Caki2 (cell line): ENCODE measurements at regions not wholly inside any gene's neighbourhood (a gene's known extent, or its start where the extent isn't known, plus 50 kb on each side); places are given as distances from the start of the nearest gene placed in this dataset.

Experiments used
- DNase-seq: peaks from one replicate; pipeline ENCODE4 v3.0.0-alpha.2; 2015; ENCODE audit warnings: low read depth
- in situ Hi-C: cut with HindIII; loops from 2 replicates; pipeline ENCODE4 v1.10.0; 2016; ENCODE audit warnings: low sequenced_read_pairs, low pct_unique_long_range_greater_than_20kb, mixed read lengths

DNA sequence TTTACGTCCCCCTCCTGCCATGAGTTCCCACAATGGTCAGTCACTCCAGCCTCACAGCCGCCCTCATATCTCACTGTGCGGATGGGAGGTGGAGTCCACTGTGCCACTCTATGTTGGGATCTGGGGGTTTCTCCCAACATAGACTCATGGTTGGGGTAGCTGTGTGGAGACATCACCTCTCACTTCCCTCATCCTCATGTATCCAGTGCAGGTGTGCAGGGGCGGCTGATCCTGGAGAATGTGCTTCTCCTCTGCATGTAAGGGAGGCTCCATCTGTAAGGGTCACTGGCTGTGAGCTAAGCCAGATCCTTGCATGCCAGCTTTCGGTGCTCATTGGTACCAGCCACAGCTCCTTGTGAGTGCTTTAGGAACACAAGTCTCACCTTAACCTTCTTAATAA, 400.8 kb downstream of the CDH26 start:
- no peak for DNase-seq
- in situ Hi-C loops, result no loop called here

DNA sequence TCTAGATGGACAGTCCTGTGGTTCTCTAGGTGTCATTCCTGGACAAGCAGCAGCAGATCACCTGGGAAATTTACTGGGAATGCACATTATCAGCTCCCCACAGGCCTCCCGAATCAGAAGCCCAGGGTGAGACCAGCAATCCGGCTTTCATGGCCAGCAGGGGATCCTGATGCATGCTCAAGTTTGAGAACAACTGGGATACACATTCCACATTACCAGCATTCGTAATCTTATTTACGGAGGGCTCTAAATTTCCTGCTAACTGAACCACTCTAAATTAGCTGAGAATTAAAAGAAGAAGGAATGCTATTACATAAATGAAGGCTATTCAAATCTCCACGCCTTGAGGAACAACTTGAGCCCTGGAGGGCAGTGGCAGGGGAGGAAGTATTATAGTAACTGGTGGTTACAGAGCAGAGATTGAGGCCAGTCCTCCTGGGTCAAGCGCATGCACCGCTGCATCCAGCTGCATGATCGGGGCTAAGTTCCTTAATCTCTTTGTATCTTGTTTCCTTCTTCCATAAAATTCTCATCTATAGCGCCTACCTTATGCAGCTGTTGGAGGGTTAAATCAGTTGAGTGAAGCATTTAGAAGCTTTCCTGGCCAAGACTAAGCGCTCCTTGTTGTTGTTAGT, 403.7 kb downstream of the CDH26 start:
- in situ Hi-C loops, result no loop called here
- no peak for DNase-seq

DNA sequence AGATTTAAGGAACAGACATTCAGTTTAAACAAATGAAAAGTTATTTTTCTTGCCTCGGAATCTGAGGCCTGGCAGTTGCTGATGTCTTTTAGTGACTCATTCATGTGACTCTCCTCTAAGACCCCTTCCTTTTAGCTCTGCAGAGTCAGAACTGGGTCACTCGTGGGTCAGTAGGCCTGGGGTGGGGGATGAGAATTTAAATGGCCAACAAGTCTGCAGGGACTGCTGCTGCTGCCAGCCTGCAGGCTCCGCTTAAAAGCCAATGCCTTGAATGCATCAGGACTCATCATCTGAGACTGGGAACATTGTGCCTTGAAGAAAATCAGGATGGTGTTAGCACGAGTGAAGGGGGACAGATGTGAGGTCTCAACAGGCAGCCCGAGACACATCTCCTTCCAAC, 404.3 kb downstream of the CDH26 start:
- no peak for DNase-seq
- in situ Hi-C loops, result no loop called here

DNA sequence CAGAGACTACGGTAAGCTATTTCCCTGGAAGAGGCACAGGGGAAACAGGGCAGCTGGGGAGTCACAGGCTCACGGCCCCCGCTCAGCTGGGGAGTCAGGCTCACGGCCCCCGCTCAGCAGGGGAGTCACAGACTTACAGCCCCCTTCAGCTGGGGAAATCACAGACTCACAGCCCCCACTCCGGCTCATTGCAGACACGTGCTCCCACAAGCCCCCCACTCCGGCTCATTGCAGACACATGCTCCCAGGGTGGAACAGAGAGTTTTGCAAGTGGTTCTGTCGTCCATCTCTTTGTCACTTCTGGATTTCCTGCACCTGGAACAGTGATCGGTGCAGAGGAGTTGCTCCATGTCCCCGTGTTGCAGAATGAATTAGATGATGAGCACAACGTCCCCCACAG, 405.5 kb downstream of the CDH26 start:
- no peak for DNase-seq
- in situ Hi-C loops, result no loop called here

DNA sequence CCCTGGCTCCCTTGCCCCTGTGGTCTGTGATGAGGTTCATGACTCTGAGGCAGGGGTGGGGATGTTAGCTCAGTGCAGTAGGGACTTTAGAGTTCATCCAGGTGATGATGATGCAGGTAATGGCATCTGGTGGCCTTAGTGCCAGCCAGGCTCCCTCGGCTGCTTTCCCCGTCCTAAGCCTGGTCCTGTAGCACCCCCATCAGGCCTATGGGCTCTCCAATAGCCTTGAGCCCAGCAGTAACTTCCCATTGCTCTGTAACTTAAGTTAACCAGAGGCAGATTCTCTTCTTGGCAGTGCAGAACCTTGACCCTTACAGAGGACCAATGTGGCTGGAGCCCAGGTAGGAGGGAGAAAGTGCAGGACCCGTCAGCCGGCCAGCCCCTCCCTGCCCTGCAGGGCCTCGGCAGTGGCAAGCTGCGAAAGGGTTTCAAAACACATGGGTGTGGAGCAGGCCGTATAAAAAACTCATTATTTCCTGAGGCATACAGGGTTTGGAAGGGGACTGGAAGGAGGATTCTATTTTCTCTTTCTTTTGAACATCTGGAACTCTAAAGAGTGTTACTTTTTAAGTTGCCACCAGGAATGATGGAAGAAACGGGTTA, 406.9 kb downstream of the CDH26 start:
- DNase-seq, result no peak
- in situ Hi-C loops, result no loop called here

DNA sequence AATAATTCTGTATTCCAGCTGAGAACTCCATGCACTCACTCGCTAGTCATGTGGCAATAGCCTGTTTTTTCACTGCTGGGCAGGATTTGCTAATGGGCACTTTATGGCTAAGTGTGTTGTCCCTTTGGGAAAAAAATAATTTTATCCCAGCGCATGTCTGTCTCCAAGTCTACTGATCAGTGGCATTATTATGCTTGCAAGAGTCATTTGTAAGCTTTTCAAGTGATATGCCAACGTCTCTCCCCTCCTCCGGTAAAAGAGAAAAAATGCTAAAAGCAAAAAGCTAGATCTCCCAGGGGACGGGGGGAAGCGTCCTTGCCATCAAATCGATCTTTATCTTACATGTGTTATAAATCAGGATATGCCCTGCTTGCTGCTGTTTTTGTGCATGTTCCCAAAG, 407.7 kb downstream of the CDH26 start:
- in situ Hi-C loops, result no loop called here
- DNase-seq, result no peak

DNA sequence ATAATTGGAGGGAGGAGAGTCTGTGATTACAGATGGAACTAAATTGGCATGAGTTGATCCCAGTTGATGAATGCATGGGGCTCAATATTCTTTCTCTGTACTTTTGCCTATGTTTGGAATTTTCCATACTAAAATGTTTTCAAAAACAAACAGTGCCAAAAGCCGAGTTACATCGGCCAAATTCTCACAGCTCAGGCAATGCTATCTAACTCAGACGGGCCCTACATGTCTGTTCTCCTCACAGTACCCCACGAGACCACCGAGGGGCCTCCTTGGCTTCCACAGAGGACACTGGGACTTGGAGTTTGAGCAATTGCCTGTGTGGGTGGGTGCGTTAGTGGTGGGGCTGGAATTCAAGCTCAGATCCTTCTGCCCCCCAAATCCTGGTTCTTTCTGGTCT, 413.2 kb downstream of the CDH26 start:
- no peak for DNase-seq
- in situ Hi-C loops, result no loop called here

DNA sequence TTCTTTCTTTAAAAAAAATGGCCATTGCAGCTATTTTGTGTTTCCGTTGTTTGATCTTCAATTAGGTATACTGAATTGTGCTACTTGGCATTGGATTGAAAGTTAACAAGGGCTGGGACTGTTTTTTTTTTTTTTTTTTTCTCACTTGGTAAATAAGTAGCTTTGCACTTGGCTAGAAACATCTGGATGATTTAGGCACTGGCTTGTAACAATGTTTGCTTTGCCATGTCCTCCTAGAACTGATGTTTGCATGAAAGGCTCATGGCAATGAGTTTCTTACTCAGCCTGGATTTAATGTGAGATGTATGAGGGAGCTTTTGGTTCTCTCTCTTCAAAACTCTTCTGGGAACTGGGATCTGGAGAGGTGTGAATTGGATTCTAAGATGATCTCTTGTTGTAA, 414.1 kb downstream of the CDH26 start:
- DNase-seq, result no peak
- in situ Hi-C loops, result no loop called here

DNA sequence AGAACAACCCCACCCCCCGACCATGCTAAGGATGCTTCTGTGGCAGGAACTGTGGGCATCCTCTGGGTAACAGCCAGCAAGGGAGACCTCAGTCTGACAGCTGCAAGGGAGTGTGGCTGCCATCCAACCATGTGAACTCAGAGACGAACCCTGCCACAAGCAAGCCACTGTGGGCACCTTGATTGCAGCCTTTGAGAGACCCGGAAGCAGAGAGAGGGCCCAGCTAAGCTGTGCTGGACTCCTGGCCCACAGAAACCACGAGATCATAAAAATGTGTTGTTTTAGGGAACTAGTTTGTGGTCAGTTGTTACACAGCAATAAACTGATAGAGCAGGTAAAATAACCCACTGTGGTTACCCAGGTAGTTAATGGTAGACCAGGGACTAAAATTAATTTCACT, 414.6 kb downstream of the CDH26 start:
- in situ Hi-C loops, result no loop called here
- DNase-seq, result no peak

DNA sequence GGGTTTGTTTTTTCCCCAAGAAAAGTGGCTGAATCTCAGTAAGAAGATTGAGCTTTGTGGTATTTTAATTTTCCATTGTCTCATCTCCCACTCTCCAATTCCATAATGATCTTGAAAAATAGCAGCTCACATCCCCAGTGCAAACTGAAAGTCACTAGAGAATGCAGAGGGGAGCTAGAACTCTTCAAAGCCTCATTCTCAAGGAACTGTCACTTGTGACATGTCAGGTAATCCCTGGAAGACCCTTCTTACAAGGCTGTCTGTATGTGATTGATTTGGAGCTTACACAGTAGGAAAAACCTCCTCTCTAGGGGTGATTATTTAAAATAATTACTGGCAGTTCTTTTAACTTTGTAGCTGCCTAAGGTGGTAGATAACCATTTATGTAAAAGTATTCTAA, 420.4 kb downstream of the CDH26 start:
- DNase-seq, result no peak
- in situ Hi-C loops, result no loop called here

DNA sequence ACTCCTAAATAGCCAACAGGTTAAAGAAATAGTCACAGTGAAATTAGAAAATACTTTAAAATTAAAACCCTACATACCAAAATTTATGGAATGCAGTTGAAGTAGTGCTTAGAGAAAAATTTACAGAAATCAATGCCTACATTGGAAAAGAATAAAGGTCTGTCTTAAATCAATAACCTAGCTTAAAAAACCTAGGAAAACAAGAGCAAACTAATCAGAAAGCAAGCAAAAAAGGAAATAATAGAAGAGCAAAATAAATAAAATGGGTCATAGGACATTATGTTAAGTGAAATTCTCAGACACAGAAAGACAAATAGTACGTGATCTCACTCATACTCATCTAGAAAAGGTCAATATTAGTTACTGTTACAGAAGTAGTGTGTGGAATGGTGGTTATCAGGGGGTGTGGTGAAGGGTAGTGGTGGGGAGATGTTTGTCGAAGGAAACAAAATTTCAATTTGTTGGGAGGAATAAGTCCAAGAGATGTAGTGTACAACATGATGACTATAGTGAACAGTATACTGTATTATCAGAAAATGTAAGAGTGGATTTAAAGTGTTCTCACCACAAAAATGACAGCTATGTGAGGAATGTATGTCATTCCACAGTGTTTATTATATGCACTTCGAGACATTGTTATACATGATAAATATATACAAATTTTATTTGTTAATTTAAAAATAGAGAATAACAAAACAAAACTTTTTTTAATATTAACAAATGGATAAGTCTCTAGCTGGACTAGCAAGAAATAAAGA, 423.6 kb downstream of the CDH26 start:
- in situ Hi-C loops, result no loop called here
- DNase-seq, result no peak

DNA sequence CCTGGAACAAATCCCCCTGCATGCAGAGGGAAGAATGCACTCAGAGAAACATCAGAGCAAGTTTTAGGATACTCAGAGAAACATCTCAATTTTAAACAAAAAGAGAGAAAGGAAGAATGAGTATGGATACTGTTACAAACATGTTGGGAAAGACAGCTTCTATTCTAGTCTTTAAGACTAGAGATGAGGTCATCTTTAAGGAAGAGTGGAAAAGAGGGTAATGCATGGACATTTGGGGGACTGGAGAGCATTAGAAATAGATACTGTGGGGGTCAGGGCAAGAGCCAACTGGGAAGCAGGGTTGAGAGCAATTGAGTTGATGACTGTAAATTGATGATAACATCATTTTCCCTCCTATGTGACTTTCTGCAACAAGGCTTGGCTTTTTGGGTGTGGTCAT, 431.2 kb downstream of the CDH26 start:
- in situ Hi-C loops, result no loop called here
- no peak for DNase-seq

DNA sequence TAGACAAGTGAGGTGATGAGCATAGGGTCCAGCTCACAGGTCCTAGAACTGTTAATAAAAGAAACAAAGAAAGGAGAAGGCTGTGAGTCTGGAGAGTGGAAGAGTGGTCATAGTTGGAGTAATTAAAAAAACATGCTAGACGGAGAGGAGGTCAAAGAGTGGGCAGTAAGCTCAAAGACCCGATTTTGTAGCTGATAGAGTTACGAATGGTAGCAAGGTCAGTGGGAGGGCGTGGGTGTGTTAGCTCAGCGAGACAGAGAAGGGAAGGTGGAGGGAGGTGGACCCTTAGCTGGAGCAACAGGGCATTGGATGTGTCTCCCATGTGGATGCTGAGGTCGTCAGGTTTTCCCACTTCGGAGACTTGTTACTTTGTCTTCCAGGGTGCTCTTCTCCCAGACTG, 431.7 kb downstream of the CDH26 start:
- DNase-seq, result no peak
- in situ Hi-C loops, result no loop called here

DNA sequence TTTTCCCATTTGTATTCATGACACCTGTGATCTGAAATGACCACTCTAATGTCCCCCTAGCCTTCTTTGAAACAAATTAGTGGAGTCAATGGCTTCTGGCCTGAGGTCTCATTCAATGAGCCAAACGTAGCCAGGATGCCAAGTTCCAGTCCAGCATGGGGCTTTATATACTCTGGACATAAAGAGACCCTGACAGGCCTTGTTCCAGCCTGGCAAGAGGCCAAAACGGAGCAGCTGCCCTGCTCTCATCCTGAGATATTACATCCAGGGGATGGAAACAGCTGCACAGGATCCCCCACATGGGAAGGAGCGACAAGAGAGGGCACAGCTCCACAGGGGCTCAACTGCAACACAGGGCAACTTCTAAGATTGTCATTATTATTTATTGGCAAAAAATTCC, 437.8 kb downstream of the CDH26 start:
- in situ Hi-C loops, result no loop called here
- no peak for DNase-seq

DNA sequence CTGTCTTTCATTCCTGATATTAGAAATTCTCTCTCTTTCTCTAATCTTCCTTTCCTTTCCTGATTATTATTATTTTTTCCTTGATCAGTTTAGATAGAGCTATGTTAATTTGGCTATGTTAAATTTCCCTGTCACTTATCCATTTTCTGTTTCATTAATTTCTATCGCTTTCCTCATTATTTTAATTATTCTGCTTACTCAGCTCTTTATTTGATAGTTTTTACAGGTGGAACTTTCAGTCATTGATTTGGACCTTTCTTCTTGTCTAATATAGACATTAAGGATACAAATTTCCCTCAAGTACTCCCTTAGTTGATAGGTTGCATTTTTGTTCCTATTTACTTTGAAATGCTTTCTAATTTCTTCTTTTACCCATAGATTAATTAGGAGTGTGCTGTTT, 442.3 kb downstream of the CDH26 start:
- DNase-seq, result no peak
- in situ Hi-C loops, result no loop called here

DNA sequence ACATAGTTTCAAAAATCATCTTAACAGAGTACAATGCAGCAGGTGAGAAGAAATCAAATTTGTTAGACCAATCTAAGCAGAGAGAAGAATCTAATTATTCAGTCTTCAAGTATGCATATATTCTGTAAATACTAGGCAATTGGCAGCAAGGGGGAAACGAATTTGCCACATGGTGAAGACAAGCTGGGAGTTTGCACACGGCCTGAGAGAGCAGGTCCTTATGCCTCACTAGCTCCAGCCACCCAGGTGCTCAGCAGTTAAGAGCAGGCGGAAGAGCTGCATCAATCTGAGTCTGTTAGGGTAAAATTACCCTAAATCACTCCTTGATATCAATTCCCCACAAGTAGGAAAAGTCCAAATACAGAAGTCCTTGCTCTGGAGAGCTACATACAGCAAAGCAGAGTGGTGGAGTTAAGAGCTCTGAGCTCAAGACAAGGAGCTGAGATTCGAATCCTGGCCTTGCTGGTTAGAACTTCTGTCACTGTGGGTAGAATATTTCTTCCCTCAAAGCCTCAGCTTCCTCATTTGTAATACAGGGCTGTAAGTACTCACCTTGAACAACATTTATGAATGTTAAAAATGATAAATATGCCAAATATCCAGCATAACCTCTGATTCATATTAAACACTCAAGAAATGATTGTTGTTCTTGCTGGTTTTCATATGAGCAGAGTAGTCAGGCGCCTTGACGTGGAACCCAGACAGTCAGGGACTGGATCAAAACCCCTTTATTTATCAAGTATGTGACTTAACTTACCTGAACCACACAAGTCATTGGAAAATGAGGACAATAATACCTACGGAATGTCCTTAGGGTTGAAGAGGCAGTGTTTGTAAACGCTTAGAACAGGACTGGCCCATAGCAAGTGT, 444.2 kb downstream of the CDH26 start:
- DNase-seq, result no peak
- in situ Hi-C loops, result no loop called here

DNA sequence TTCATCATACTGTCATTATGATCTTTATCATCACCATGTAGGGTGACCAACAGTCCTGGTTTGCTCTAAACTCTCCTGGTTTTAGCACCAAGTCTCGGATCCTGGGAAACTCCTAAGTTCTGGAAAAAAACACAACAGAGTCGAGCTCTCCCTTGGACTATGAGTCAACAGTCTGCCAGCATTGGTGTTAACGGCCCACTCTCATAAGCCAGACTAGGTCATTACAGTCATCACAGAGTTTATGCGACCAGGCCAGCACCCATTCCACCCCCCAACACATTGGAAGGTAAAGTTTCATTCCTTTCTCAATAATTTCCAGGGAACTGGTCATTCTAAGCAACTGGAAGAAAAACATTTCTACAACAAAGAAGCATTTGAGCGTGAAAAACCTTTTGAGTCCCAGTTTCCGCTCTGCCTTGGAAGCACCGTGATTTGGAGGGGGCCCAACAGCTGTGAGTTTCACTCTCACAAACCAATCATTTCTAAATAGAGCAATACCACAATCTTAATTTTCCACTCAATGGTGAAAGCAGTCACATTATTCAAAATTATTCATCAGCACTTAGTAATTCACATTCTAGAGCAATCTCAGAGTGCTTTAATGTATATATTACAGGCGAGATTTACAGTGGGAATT, 445.0 kb downstream of the CDH26 start:
- in situ Hi-C loops, result no loop called here
- no peak for DNase-seq

DNA sequence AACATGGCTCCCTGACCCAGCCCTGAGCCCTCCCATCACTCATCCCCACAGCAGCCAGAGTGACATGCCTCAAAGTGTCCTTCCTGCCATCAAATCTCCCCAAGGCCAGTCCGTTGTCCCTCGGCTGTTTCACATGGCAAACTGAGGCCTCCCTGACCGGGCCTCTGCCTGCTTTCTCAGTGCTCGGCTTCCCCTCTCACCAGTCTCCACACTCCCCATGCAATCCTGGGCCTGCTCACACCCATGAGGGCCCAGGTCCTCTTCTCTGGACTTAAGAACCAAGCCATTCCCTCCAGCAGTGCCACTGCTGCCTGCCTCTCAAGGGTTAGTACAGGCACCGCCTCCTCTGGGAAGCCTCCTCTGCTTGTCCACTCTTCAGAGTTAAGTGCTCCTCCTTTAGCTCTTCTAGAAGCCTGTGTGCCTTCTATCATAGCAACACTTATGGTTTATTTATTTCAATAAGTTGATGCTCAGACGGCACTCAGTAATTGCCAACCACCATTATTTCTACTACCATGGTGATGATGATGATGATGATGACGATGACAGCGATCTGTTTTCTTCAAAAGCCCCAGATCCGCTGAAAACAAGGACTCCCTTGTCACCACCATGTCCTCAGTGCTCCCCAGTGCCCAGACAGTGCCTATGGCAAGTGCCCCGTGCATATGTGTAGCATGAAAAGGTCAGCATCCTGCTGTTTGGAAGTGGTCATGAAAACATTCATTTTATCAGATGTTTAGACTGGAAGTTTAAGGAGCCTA, 449.0 kb downstream of the CDH26 start:
- DNase-seq, result no peak

More for the DNA sequence above, 449.0 kb downstream of the CDH26 start:
- in situ Hi-C loops, result no loop called here
